Activated naive CD8-positive, alpha-beta T cell treated with anti-CD3 and anti-CD28 coated beads for 36 hours (primary cell): ENCODE measurements at regions not wholly inside any gene's neighbourhood (a gene's known extent, or its start where the extent isn't known, plus 50 kb on each side); places are given as distances from the start of the nearest gene placed in this dataset.
"Not testable (repeated sequence)": the region's sequence is repeated elsewhere in the genome, so short reads cannot be mapped to it uniquely, and the experiment has no call there.

Experiments
- DNase-seq: peaks from one replicate; pipeline ENCODE4 v3.0.0; 2021
- H3K27ac Mint-ChIP-seq: one replicate; pipeline ENCODE4 v1.8.0; 2022; ENCODE audit warnings: mild to moderate bottlenecking, moderate library complexity, mixed read lengths
- H3K27me3 Mint-ChIP-seq: one replicate; pipeline ENCODE4 v1.8.0; 2022; ENCODE audit warnings: mild to moderate bottlenecking, mixed read lengths
- H3K36me3 Mint-ChIP-seq: one replicate; pipeline ENCODE4 v1.8.0; 2021; ENCODE audit warnings: mild to moderate bottlenecking, mixed read lengths
- H3K4me1 Mint-ChIP-seq: one replicate; pipeline ENCODE4 v1.8.0; 2021; ENCODE audit warnings: mixed read lengths
- H3K4me3 Mint-ChIP-seq: one replicate; pipeline ENCODE4 v1.8.0; 2022; ENCODE audit warnings: mild to moderate bottlenecking, moderate library complexity, mixed read lengths
- H3K9me3 Mint-ChIP-seq: one replicate; pipeline ENCODE4 v1.8.0; 2022; ENCODE audit warnings: mixed read lengths

GRCh38 chr9:19637084-19637483, 151.8 kb downstream of the SLC24A2 start:
- no peak overlapping the region for H3K4me3 Mint-ChIP-seq
- H3K9me3 Mint-ChIP-seq = no peaks in the 10 kb centered on the region
- no peak overlapping the region for H3K27ac Mint-ChIP-seq

GRCh38 chr9:19634881-19635280, 154.0 kb downstream of the SLC24A2 start:
- Mint-ChIP-seq H3K9me3 (no peaks in the 10 kb centered on the region), H3K36me3 (no peaks in the 10 kb centered on the region), H3K4me3 (no peak overlapping the region), H3K4me1 (no peaks in the 10 kb centered on the region), H3K27ac (no peak overlapping the region), H3K27me3 (peaks cover 5% of the 10 kb centered on the region)
- no peak for DNase-seq

More at GRCh38 chr9:19637084-19637483, 151.8 kb downstream of the SLC24A2 start:
- peaks cover 5% of the 10 kb centered on the region for H3K27me3 Mint-ChIP-seq
- DNase-seq = no peak
- no peaks in the 10 kb centered on the region for H3K4me1 Mint-ChIP-seq
- no peaks in the 10 kb centered on the region for H3K36me3 Mint-ChIP-seq

- H3K27ac Mint-ChIP-seq = no peak overlapping the region
- peaks cover 12% of the 10 kb centered on the region for H3K27me3 Mint-ChIP-seq
- H3K9me3 Mint-ChIP-seq = no peaks in the 10 kb centered on the region
Observed at GRCh38 chr9:19631181-19631580, 157.7 kb downstream of the SLC24A2 start.

GRCh38 chr9:19630760-19631159, 158.1 kb downstream of the SLC24A2 start:
- Mint-ChIP-seq H3K4me1 (no peaks in the 10 kb centered on the region), H3K4me3 (no peak overlapping the region), H3K27ac (no peak overlapping the region), H3K9me3 (no peaks in the 10 kb centered on the region), H3K27me3 (peaks cover 12% of the 10 kb centered on the region), H3K36me3 (no peaks in the 10 kb centered on the region)
- DNase-seq = no peak

More at GRCh38 chr9:19631181-19631580, 157.7 kb downstream of the SLC24A2 start:
- Mint-ChIP-seq H3K4me3 (no peak overlapping the region), H3K4me1 (no peaks in the 10 kb centered on the region), H3K36me3 (no peaks in the 10 kb centered on the region)
- no peak for DNase-seq

GRCh38 chr9:19629488-19629887, 159.3 kb downstream of the SLC24A2 start:
- no peaks in the 10 kb centered on the region for H3K4me1 Mint-ChIP-seq
- H3K27ac Mint-ChIP-seq = no peak overlapping the region
- H3K9me3 Mint-ChIP-seq = no peaks in the 10 kb centered on the region
- DNase-seq = no peak
- no peak overlapping the region for H3K4me3 Mint-ChIP-seq
- no peaks in the 10 kb centered on the region for H3K36me3 Mint-ChIP-seq
- peaks cover 12% of the 10 kb centered on the region for H3K27me3 Mint-ChIP-seq

- H3K36me3 Mint-ChIP-seq, H3K4me1 Mint-ChIP-seq, H3K4me3 Mint-ChIP-seq, DNase-seq, H3K9me3 Mint-ChIP-seq, H3K27ac Mint-ChIP-seq: not testable (repeated sequence)
- peaks cover 17% of the 10 kb centered on the region for H3K27me3 Mint-ChIP-seq
Observed at GRCh38 chr9:19625426-19625825, 163.4 kb downstream of the SLC24A2 start.

- no peaks in the 10 kb centered on the region for H3K36me3 Mint-ChIP-seq
- H3K27ac Mint-ChIP-seq = no peak overlapping the region
Observed at GRCh38 chr9:19624519-19624918, 164.3 kb downstream of the SLC24A2 start.

GRCh38 chr9:19623941-19624340, 164.9 kb downstream of the SLC24A2 start:
- Mint-ChIP-seq H3K36me3 (no peaks in the 10 kb centered on the region), H3K27me3 (peaks cover 11% of the 10 kb centered on the region), H3K9me3 (no peaks in the 10 kb centered on the region), H3K27ac (no peak overlapping the region), H3K4me1 (no peaks in the 10 kb centered on the region), H3K4me3 (no peak overlapping the region)
- no peak for DNase-seq

More at GRCh38 chr9:19624519-19624918, 164.3 kb downstream of the SLC24A2 start:
- Mint-ChIP-seq H3K4me3 (no peak overlapping the region), H3K4me1 (no peaks in the 10 kb centered on the region), H3K27me3 (peaks cover 16% of the 10 kb centered on the region), H3K9me3 (no peaks in the 10 kb centered on the region)
- DNase-seq = no peak

GRCh38 chr9:19620326-19620725, 168.5 kb downstream of the SLC24A2 start:
- Mint-ChIP-seq H3K27ac (no peak overlapping the region), H3K36me3 (no peaks in the 10 kb centered on the region), H3K27me3 (peaks cover 11% of the 10 kb centered on the region), H3K4me1 (no peaks in the 10 kb centered on the region), H3K4me3 (no peak overlapping the region), H3K9me3 (no peaks in the 10 kb centered on the region)
- DNase-seq = no peak

GRCh38 chr9:19619221-19619620, 169.6 kb downstream of the SLC24A2 start:
- Mint-ChIP-seq H3K27ac (no peak overlapping the region), H3K4me1 (no peaks in the 10 kb centered on the region), H3K27me3 (peaks cover 11% of the 10 kb centered on the region), H3K9me3 (no peaks in the 10 kb centered on the region), H3K4me3 (no peak overlapping the region), H3K36me3 (no peaks in the 10 kb centered on the region)
- no peak for DNase-seq

- Mint-ChIP-seq H3K36me3 (no peaks in the 10 kb centered on the region), H3K9me3 (no peaks in the 10 kb centered on the region), H3K4me1 (no peaks in the 10 kb centered on the region), H3K27me3 (peaks cover 11% of the 10 kb centered on the region), H3K4me3 (no peak overlapping the region), H3K27ac (no peak overlapping the region)
- DNase-seq = no peak
Observed at GRCh38 chr9:19618816-19619215, 170.0 kb downstream of the SLC24A2 start.

- Mint-ChIP-seq H3K9me3 (no peaks in the 10 kb centered on the region), H3K27me3 (peaks cover 5% of the 10 kb centered on the region), H3K36me3 (no peaks in the 10 kb centered on the region), H3K27ac (no peak overlapping the region), H3K4me1 (no peaks in the 10 kb centered on the region), H3K4me3 (no peak overlapping the region)
- no peak for DNase-seq
Observed at GRCh38 chr9:19615036-19615624, 173.7 kb downstream of the SLC24A2 start.

- Mint-ChIP-seq H3K9me3 (no peaks in the 10 kb centered on the region), H3K4me3 (no peak overlapping the region), H3K4me1 (no peaks in the 10 kb centered on the region), H3K27ac (no peak overlapping the region), H3K36me3 (no peaks in the 10 kb centered on the region), H3K27me3 (peaks cover 5% of the 10 kb centered on the region)
- no peak for DNase-seq
Observed at GRCh38 chr9:19614294-19614693, 174.5 kb downstream of the SLC24A2 start.

- no peak for DNase-seq
- Mint-ChIP-seq H3K4me3 (no peak overlapping the region), H3K9me3 (no peaks in the 10 kb centered on the region), H3K36me3 (no peaks in the 10 kb centered on the region), H3K4me1 (no peaks in the 10 kb centered on the region), H3K27me3 (peaks cover 11% of the 10 kb centered on the region), H3K27ac (no peak overlapping the region)
Observed at GRCh38 chr9:19600538-19600937, 188.3 kb downstream of the SLC24A2 start.

- no peak for DNase-seq
- no peak overlapping the region for H3K27ac Mint-ChIP-seq
- no peaks in the 10 kb centered on the region for H3K9me3 Mint-ChIP-seq
- H3K36me3 Mint-ChIP-seq = no peaks in the 10 kb centered on the region
- H3K4me1 Mint-ChIP-seq = no peaks in the 10 kb centered on the region
- H3K4me3 Mint-ChIP-seq = no peak overlapping the region
- H3K27me3 Mint-ChIP-seq = peaks cover 16% of the 10 kb centered on the region
Observed at GRCh38 chr9:19598722-19599121, 189.9 kb downstream of the ACER2 start.

- Mint-ChIP-seq H3K27ac (no peak overlapping the region), H3K36me3 (no peaks in the 10 kb centered on the region), H3K9me3 (no peaks in the 10 kb centered on the region), H3K4me3 (no peak overlapping the region), H3K27me3 (peaks cover 22% of the 10 kb centered on the region), H3K4me1 (no peaks in the 10 kb centered on the region)
- no peak for DNase-seq
Observed at GRCh38 chr9:19597176-19597575, 188.4 kb downstream of the ACER2 start.
